Trophoblast cell (in vitro differentiated cells and primary cell): ENCODE measurements at regions not wholly inside any gene's neighbourhood (a gene's known extent, or its start where the extent isn't known, plus 50 kb on each side); places are given as distances from the start of the nearest gene placed in this dataset.
"Not testable (repeated sequence)": the region's sequence is repeated elsewhere in the genome, so short reads cannot be mapped to it uniquely, and the experiment has no call there.

Experiments used
- DNase-seq, 2 donors: peaks; one replicate each; pipeline ENCODE4 v3.0.0-alpha.2; 2016
- H2AFZ ChIP-seq: 2 replicates; pipeline ENCODE4 v1.6.1; 2013; ENCODE audit warnings: low read length, moderate library complexity, mild to moderate bottlenecking; ENCODE audit not compliant: insufficient read depth, poor library complexity
- H2AK5ac ChIP-seq: 2 replicates; pipeline ENCODE4 v1.6.1; 2013; ENCODE audit warnings: mild to moderate bottlenecking, low read length
- H2BK120ac ChIP-seq: 2 replicates; pipeline ENCODE4 v1.6.1; 2013; ENCODE audit warnings: low read length, mild to moderate bottlenecking, moderate library complexity; ENCODE audit not compliant: insufficient read depth, poor library complexity
- H2BK12ac ChIP-seq: 2 replicates; pipeline ENCODE4 v1.6.1; 2013; ENCODE audit warnings: mild to moderate bottlenecking, low read length, moderate library complexity
- H2BK5ac ChIP-seq: 2 replicates; pipeline ENCODE4 v1.6.1; 2013; ENCODE audit warnings: low read length, low read depth, moderate library complexity, mild to moderate bottlenecking; ENCODE audit not compliant: poor library complexity
- H3K14ac ChIP-seq: 2 replicates; pipeline ENCODE4 v1.6.1; 2013; ENCODE audit warnings: mild to moderate bottlenecking, low read length
- H3K18ac ChIP-seq: 2 replicates; pipeline ENCODE4 v1.6.1; 2013; ENCODE audit warnings: mild to moderate bottlenecking, low read length
- H3K23ac ChIP-seq: 2 replicates; pipeline ENCODE4 v1.6.1; 2013; ENCODE audit warnings: low read length
- H3K27ac ChIP-seq: 2 replicates; pipeline ENCODE4 v1.5.1; 2013; ENCODE audit warnings: low read depth, mild to moderate bottlenecking, inconsistent platforms, low read length, moderate library complexity
- H3K27me3 ChIP-seq: 2 replicates; pipeline ENCODE4 v1.6.1; 2013; ENCODE audit warnings: inconsistent platforms, mild to moderate bottlenecking, low read length, moderate library complexity; ENCODE audit not compliant: insufficient read depth
- H3K36me3 ChIP-seq, 2 experiments: 1 replicate in 1 of 2; 2 replicates in 1 of 2; pipeline ENCODE4 v1.6.1; 2013; ENCODE audit warnings: low read length in 2 of 2, mild to moderate bottlenecking in 2 of 2, moderate library complexity in 1 of 2; ENCODE audit not compliant: insufficient read depth in 2 of 2, control insufficient read depth in 1 of 2
- H3K4ac ChIP-seq: 2 replicates; pipeline ENCODE4 v1.6.1; 2013; ENCODE audit warnings: low read depth, mild to moderate bottlenecking, low read length, moderate library complexity
- H3K4me1 ChIP-seq, 2 experiments: 1 replicate in 1 of 2; 2 replicates in 1 of 2; pipeline ENCODE4 v1.6.1; 2013; ENCODE audit warnings: low read length in 2 of 2, mild to moderate bottlenecking in 2 of 2, moderate library complexity in 1 of 2; ENCODE audit not compliant: insufficient read depth in 2 of 2, control insufficient read depth in 1 of 2
- H3K4me2 ChIP-seq: 2 replicates; pipeline ENCODE4 v1.6.1; 2013; ENCODE audit warnings: inconsistent platforms, mild to moderate bottlenecking, low read length, moderate library complexity
- H3K4me3 ChIP-seq: 2 replicates; pipeline ENCODE4 v1.5.1; 2013; ENCODE audit warnings: mild to moderate bottlenecking, low read depth, low read length, inconsistent platforms
- H3K79me1 ChIP-seq: one replicate; pipeline ENCODE4 v1.6.1; 2013; ENCODE audit warnings: low read length
- H3K79me2 ChIP-seq: 2 replicates; pipeline ENCODE4 v1.6.1; 2013; ENCODE audit warnings: low read length, mild to moderate bottlenecking; ENCODE audit not compliant: control insufficient read depth, insufficient read depth, poor library complexity
- H3K9ac ChIP-seq: 2 replicates; pipeline ENCODE4 v1.6.1; 2013; ENCODE audit warnings: mild to moderate bottlenecking, low read length
- H3K9me3 ChIP-seq: 2 replicates; pipeline ENCODE4 v1.6.1; 2013; ENCODE audit warnings: low read depth, mild to moderate bottlenecking, control low read depth, inconsistent platforms, low read length; ENCODE audit not compliant: insufficient read depth
- H4K12ac ChIP-seq: 2 replicates; pipeline ENCODE4 v1.6.1; 2013; ENCODE audit warnings: low read depth, mild to moderate bottlenecking, low read length, moderate library complexity
- H4K8ac ChIP-seq: 2 replicates; pipeline ENCODE4 v1.6.1; 2013; ENCODE audit warnings: low read depth, mild to moderate bottlenecking, low read length, moderate library complexity
- H4K91ac ChIP-seq: one replicate; pipeline ENCODE4 v1.6.1; 2013; ENCODE audit warnings: low read depth, mild to moderate bottlenecking, low read length, moderate library complexity
- WGBS: extraction: QIAGEN DNeasy Blood & Tissue Kit; methylation state at CpG from one replicate; pipeline ENCODE4 v1.1.7; 2013; ENCODE audit warnings: missing lambda C conversion rate; ENCODE audit not compliant: insufficient read length, insufficient coverage; ENCODE audit errors: extremely low coverage; 5-methylcytosine and 5-hydroxymethylcytosine counted together

DNA sequence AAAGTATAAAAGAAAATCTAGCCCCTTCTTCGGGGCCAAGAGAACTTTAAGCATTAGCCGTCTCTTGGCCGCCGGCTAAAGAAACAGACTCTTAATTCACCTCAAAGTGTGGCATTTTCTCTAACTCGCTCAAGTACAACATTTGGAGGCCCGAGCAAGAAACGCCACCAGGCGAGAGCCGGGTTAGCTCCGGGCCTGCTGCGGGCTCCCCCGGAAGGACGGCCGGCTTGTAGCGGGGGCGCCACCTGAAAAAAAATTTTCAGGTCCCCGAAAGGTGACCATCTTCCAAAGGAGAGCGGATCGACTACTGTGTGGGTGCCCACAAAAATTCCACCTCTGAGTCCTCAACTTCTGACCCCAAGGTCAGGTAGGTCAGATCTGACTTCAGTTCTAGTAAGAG, 156.0 kb downstream of the DEFB131A start:
- WGBS: no CpG with 5 or more reads among the region's 19 CpGs
- no peaks in the 10 kb centered on the region for H3K9me3 ChIP-seq
- no peak overlapping the region for H3K14ac ChIP-seq
- H3K4ac ChIP-seq: no peak overlapping the region
- no peak overlapping the region for H2BK5ac ChIP-seq
- no peak overlapping the region for H3K18ac ChIP-seq
- H3K27me3 ChIP-seq: no peaks in the 10 kb centered on the region
- H3K79me2 ChIP-seq: no peaks in the 10 kb centered on the region
- no peak overlapping the region for H2BK12ac ChIP-seq
- no peak overlapping the region for H3K27ac ChIP-seq
- no peak overlapping the region for H2AK5ac ChIP-seq
- H3K4me2 ChIP-seq: no peak overlapping the region
- H4K12ac ChIP-seq: no peak overlapping the region
- DNase-seq: no peak
- no peak overlapping the region for H4K8ac ChIP-seq
- H3K4me3 ChIP-seq: no peak overlapping the region
- no peak overlapping the region for H3K23ac ChIP-seq
- H2AFZ ChIP-seq: no peak overlapping the region
- no peak overlapping the region for H2BK120ac ChIP-seq
- H3K9ac ChIP-seq: no peak overlapping the region
- no peaks in the 10 kb centered on the region for H3K4me1 ChIP-seq
- no peak overlapping the region for H4K91ac ChIP-seq
- H3K36me3 ChIP-seq: no peaks in the 10 kb centered on the region
- H3K79me1 ChIP-seq: no peaks in the 10 kb centered on the region

GRCh38 chr4:9602389-9602914, 158.2 kb downstream of the DEFB131A start:
- Histone ChIP-seq H3K4me2 (no peak overlapping the region), H3K9ac (no peak overlapping the region), H2BK12ac (no peak overlapping the region), H3K4me3 (no peak overlapping the region), H3K14ac (no peak overlapping the region), H3K23ac (no peak overlapping the region), H3K27ac (no peak overlapping the region), H3K27me3 (no peaks in the 10 kb centered on the region), H3K4me1 (no peaks in the 10 kb centered on the region), H2BK120ac (no peak overlapping the region), H3K36me3 (no peaks in the 10 kb centered on the region), H3K79me2 (no peaks in the 10 kb centered on the region), H2AFZ (no peak overlapping the region), H3K9me3 (no peaks in the 10 kb centered on the region), H2AK5ac (no peak overlapping the region), H4K12ac (no peak overlapping the region), H3K79me1 (no peaks in the 10 kb centered on the region), H3K18ac (no peak overlapping the region), H3K4ac (no peak overlapping the region), H4K8ac (no peak overlapping the region), H2BK5ac (no peak overlapping the region), H4K91ac (no peak overlapping the region)
- DNase-seq: no peak
- WGBS: no CpG with 5 or more reads among the region's 18 CpGs

DNA sequence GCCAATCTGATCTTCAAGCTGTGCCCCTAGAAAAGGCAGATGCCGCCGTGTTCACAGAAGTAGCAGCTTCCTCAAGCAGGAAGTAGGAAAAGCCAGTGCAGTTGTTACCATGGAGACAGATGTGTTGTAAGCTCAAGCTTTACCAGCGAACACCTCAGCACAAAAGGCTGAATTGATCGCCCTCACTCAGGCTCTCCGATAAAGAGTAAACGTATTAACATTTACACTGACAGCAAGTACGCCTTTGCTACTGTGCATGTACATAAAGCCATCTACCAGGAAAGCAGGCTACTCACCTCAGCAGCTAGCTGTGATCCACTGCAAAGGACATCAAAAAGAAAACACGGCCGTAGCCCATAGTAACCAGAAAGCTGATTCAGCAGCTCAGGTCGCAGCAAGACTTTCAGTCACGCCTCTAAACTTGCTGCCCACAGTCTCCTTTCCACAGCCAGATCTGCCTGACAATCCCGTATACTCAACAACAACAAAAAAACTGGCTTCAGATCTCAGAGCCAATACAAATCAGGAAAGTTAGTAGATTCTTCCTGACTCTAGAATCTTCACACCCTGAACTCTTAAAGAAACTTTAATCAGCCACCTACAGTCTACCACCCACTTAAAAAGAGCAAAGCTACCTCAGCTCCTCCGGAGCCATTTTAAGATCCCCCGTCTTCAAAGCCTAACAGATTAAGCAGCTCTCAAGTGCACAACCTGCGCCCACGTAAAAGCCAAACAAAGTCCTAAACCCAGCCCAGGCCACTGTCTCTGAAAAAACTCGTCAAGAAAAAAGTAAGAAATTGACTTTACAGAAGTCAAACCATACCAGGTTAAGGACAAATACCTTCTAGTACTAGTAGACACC, 160.0 kb downstream of the DEFB131A start:
- not testable (repeated sequence) for H2BK5ac ChIP-seq, H4K91ac ChIP-seq, H3K4ac ChIP-seq, H3K27me3 ChIP-seq, H2AK5ac ChIP-seq, H3K36me3 ChIP-seq, H2AFZ ChIP-seq, H3K18ac ChIP-seq, H3K9me3 ChIP-seq, H3K14ac ChIP-seq, H3K79me2 ChIP-seq, H4K12ac ChIP-seq, H4K8ac ChIP-seq, H3K4me1 ChIP-seq, H2BK120ac ChIP-seq, H3K4me2 ChIP-seq, H3K79me1 ChIP-seq, H3K4me3 ChIP-seq, H3K23ac ChIP-seq, H3K27ac ChIP-seq, H2BK12ac ChIP-seq, H3K9ac ChIP-seq
- no CpG with 5 or more reads among the region's 17 CpGs for WGBS
- peak in 1 of 2 donors; percentile 37 for DNase-seq

DNA sequence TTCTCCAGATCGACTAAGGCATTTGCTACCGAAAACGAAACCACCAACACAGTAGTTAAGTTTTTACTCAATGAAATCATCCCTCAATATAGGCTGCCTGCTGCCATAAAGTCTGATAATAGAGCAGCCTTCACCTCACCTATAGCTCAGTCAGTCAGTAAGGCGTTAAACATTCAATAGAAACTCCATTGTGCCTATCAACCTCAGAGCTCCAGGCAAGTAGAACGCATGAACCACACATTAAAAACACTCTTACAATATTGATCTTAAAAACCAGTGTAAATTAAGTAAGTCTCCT, 160.6 kb downstream of the DEFB131A start:
- H3K27ac ChIP-seq, H2BK5ac ChIP-seq, H4K91ac ChIP-seq, H4K8ac ChIP-seq, H3K9ac ChIP-seq, H3K79me2 ChIP-seq, H3K4me1 ChIP-seq, H4K12ac ChIP-seq, H2BK120ac ChIP-seq, H3K14ac ChIP-seq, H3K4ac ChIP-seq, H3K36me3 ChIP-seq, H3K9me3 ChIP-seq, H3K23ac ChIP-seq, H2AFZ ChIP-seq, H2BK12ac ChIP-seq, DNase-seq, H3K4me2 ChIP-seq, H2AK5ac ChIP-seq, H3K79me1 ChIP-seq, H3K4me3 ChIP-seq, H3K18ac ChIP-seq, H3K27me3 ChIP-seq: not testable (repeated sequence)
- WGBS: no CpG with 5 or more reads among the region's 5 CpGs
